C4-2B (cell line): ENCODE measurements at regions not wholly inside any gene's neighbourhood (a gene's known extent, or its start where the extent isn't known, plus 50 kb on each side); places are given as distances from the start of the nearest gene placed in this dataset.

Experiments used
- CTCF ChIP-seq: fragments of 450-650 bp; conservative IDR thresholded peaks from 2 replicates; pipeline ENCODE4 v1.5.1; 2017; ENCODE audit warnings: mild to moderate bottlenecking
- ZFX ChIP-seq: fragments of 450-650 bp; IDR thresholded peaks from 2 replicates; pipeline ENCODE4 v1.6.1; 2017

GRCh38 chr18:75790111-75790510 is 362.6 kb upstream of the SMIM21 start:
- no peak for TF ChIP-seq CTCF
- no peak for TF ChIP-seq ZFX
